ENCODE measurements at regions not wholly inside any gene's neighbourhood (a gene's known extent, or its start where the extent isn't known, plus 50 kb on each side); places are given as distances from the start of the nearest gene placed in this dataset.

DNA sequence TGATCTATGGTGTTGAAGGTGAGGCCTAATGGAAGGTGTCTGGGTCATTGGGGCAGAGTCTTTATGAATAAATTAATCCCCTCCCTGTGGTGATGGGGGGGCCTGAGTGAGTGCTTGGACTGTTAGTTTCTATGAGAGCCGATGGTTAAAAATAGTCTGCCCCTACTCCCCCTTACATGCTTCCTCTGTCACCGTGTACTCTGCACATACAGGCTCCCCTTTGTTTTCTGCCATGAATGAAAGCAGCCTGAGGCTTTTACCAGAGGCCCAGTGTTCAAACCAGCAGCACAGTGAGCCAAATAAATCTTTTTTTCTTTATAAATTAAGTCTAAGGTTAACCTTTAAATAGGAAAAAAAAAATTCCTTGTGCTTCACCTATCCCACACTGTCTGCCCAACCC is 657.0 kb downstream of the AMY1C start (continued):
- TF ChIP-seq, protein P1, sequence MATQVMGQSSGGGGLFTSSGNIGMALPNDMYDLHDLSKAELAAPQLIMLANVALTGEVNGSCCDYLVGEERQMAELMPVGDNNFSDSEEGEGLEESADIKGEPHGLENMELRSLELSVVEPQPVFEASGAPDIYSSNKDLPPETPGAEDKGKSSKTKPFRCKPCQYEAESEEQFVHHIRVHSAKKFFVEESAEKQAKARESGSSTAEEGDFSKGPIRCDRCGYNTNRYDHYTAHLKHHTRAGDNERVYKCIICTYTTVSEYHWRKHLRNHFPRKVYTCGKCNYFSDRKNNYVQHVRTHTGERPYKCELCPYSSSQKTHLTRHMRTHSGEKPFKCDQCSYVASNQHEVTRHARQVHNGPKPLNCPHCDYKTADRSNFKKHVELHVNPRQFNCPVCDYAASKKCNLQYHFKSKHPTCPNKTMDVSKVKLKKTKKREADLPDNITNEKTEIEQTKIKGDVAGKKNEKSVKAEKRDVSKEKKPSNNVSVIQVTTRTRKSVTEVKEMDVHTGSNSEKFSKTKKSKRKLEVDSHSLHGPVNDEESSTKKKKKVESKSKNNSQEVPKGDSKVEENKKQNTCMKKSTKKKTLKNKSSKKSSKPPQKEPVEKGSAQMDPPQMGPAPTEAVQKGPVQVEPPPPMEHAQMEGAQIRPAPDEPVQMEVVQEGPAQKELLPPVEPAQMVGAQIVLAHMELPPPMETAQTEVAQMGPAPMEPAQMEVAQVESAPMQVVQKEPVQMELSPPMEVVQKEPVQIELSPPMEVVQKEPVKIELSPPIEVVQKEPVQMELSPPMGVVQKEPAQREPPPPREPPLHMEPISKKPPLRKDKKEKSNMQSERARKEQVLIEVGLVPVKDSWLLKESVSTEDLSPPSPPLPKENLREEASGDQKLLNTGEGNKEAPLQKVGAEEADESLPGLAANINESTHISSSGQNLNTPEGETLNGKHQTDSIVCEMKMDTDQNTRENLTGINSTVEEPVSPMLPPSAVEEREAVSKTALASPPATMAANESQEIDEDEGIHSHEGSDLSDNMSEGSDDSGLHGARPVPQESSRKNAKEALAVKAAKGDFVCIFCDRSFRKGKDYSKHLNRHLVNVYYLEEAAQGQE (IDR thresholded peaks at IDR 0.05) = no peak
- TF ChIP-seq, protein P2, sequence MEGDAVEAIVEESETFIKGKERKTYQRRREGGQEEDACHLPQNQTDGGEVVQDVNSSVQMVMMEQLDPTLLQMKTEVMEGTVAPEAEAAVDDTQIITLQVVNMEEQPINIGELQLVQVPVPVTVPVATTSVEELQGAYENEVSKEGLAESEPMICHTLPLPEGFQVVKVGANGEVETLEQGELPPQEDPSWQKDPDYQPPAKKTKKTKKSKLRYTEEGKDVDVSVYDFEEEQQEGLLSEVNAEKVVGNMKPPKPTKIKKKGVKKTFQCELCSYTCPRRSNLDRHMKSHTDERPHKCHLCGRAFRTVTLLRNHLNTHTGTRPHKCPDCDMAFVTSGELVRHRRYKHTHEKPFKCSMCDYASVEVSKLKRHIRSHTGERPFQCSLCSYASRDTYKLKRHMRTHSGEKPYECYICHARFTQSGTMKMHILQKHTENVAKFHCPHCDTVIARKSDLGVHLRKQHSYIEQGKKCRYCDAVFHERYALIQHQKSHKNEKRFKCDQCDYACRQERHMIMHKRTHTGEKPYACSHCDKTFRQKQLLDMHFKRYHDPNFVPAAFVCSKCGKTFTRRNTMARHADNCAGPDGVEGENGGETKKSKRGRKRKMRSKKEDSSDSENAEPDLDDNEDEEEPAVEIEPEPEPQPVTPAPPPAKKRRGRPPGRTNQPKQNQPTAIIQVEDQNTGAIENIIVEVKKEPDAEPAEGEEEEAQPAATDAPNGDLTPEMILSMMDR (IDR thresholded peaks at IDR 0.05; ENCODE audit: low read depth, low read length, missing input control) = no peak
- TF ChIP-seq, protein P3, sequence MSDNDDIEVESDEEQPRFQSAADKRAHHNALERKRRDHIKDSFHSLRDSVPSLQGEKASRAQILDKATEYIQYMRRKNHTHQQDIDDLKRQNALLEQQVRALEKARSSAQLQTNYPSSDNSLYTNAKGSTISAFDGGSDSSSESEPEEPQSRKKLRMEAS (IDR thresholded peaks at IDR 0.05) = no peak
- no peak for TF ChIP-seq NR2F2 (IDR thresholded peaks at IDR 0.05)

GRCh38 chr1:104408268-104408667 is 658.6 kb downstream of the AMY1C start:
- Histone ChIP-seq H3K27me3 (ENCODE audit: control insufficient read depth in 4 of 4, insufficient read depth in 4 of 4, low read length in 3 of 4) (no peaks in the 10 kb centered on the region), H3K4me1 (ENCODE audit: control insufficient read depth in 4 of 4, insufficient read depth in 4 of 4, low read length in 3 of 4) (no peaks in the 10 kb centered on the region), H3K27ac (ENCODE audit: low read depth in 1 of 2, low read length in 2 of 2) (no peak overlapping the region), H3K9ac (ENCODE audit: low read depth in 1 of 2, low read length in 2 of 2) (no peak overlapping the region), H3K4me3 (ENCODE audit: low read depth in 1 of 3, low read length in 3 of 3) (no peak overlapping the region), H3K9me3 (ENCODE audit: control insufficient read depth in 4 of 4, low read length in 3 of 4) (peaks cover 0 to 1% (median 0%) of the 10 kb centered on the region in 4 donors), H3K36me3 (ENCODE audit: control insufficient read depth in 4 of 4, insufficient read depth in 3 of 4, low read depth in 1 of 4, low read length in 3 of 4) (no peaks in the 10 kb centered on the region)
- TF ChIP-seq, protein P2 (IDR thresholded peaks at IDR 0.05; ENCODE audit: low read depth, low read length, missing input control) = no peak
- no peak for TF ChIP-seq EGR1 (IDR thresholded peaks at IDR 0.05; ENCODE audit: low read depth in 2 of 2)
- no peak for TF ChIP-seq HNF4G (IDR thresholded peaks at IDR 0.05)
- TF ChIP-seq GABPA (IDR thresholded peaks at IDR 0.05 in 1 of 2, conservative IDR thresholded peaks at IDR 0.05 in 1 of 2) = no peak
- no peak for TF ChIP-seq ATF3 (IDR thresholded peaks at IDR 0.05)
- TF ChIP-seq, protein P1 (IDR thresholded peaks at IDR 0.05) = no peak
- TF ChIP-seq SP1 (IDR thresholded peaks at IDR 0.05) = no peak
- TF ChIP-seq FOXA1 (IDR thresholded peaks at IDR 0.05) = no peak
- no peak for TF ChIP-seq HNF4A (conservative IDR thresholded peaks at IDR 0.05)
- no peak for TF ChIP-seq ZBTB33 (IDR thresholded peaks at IDR 0.05)
- no peak for TF ChIP-seq NR2F2 (IDR thresholded peaks at IDR 0.05)
- TF ChIP-seq FOXA2 (IDR thresholded peaks at IDR 0.05) = no peak
- DNase-seq (ENCODE audit: low spot score) = no peak
- 76% methylated on average over 8 of the region's 8 CpGs for WGBS

Data from liver (tissue), 8 donors.